NCI-H1105 (cell line): ENCODE measurements at regions not wholly inside any gene's neighbourhood (a gene's known extent, or its start where the extent isn't known, plus 50 kb on each side); places are given as distances from the start of the nearest gene placed in this dataset.
"Not testable (repeated sequence)": the region's sequence is repeated elsewhere in the genome, so short reads cannot be mapped to it uniquely, and the experiment has no call there.

ENCODE experiments used
- DNase-seq: peaks from one replicate; lab custom pipeline; 2025; lab: John Stamatoyannopoulos, UW

DNA sequence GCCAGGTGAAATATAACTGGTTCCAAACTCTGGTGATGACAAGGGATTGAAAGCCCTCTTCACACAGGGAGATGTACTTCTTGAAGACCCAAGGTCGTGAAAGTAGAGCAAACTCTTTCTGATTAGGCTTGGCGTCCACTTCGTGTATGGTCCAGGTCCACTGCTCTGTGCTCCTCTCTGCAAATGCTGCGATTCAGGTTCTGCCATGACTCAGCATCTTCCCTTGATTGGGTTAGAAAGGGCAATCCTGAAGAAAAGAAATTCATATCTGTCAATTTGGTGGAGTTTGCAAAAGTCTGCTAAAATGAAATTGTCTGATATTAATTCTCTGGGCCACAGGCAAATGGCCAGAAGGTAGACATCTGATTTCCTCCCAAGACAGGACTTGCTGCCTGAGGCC, 431.4 kb downstream of the ACTR3B start:
- DNase-seq: no peak

DNA sequence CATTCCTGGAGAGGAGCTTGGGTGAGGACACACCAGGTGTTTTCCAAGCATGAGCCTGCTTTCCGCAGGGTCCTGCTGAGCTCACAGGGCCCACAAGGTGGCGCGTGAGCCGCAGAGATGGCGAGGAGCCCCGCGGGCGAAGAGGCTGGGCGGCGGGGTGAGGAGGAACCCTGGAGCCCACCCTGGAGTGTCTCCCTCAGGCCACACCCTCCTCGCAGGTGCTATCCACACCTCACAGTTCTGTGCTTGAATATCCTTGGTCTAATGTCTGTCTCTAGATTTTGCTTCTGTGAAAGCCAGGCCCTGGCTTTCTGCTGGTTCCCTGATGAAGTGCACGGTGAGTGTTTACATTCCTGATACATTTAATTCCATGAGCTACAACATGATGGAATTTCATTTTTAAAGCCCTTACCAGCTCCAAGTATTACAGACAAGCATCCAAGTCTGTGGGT, 433.6 kb downstream of the ACTR3B start:
- peak; percentile 40 for DNase-seq

DNA sequence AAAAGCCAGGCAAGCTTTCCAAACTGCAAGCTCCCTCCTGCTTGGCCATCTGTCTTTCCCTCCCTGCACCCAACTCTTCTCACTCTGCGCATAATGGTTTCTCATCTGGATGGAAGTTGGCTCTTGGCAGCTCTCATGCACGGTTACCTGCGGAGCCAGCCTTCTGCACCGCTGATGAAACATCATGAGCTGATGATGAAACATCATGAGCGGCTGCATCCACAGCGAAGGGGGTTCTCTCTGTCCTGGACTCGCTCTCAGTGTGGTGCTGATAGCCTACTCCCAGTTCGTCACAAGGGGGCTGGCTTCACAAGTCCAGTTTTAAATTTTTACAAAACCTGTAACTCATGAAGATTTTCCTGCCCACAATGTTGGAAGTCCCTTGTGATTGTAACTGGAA, 457.5 kb downstream of the ACTR3B start:
- no peak for DNase-seq

DNA sequence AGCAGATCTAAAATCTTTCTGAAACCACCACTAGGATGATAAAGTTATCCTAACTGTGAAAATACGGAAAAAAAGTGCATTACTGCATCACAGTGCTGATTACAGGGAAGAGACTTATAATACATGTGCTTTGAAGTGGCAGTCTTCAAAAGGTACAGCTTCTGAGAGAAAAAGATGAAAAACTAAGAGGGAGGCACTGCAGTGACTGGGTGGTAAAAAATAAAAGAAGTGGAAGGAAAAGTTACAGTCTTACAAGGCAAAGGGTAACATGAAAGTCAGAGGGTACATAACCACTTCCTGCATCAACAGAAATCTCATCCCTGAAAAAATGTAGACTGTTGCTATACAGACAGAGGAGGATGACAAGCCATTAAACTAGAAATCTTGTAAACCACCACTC, 465.3 kb downstream of the ACTR3B start:
- DNase-seq: no peak

DNA sequence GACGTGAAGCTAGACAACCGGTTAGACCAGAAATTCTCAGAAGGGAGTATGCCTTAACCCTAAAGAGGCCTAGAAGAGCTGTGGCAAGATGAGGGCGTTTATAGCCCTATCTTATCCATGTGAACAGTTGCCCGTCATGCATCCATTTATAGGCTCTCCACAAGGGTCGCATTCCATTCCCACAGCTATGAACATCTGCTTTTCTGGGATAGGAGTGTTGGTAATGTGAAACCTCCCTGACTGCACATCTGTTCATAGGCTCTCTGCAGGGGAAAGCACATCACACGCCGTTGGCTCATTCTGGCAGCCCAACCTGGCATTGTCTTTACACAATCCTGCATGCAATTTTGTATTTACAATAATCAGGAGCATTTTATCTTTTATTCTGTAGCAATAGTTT, 485.6 kb downstream of the ACTR3B start:
- not testable (repeated sequence) for DNase-seq

DNA sequence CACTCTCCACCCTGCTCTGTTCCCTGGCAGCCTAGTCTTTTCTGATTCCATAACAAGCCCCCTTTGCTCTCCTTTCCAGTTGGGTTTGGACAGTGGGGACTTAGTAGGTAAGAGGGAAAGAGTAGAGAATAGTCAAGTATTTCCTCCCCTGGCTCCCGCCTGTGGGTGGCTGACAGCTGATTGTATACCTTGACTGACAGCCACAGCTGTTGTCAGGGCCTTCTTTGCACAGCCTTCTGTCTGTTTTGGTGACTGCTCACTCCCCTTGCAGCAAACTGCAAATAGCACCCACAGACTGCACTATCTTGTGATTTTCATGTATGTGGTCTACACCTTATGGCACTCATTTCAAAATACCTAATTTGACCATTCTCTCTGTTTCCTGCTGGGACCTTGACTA, 486.3 kb downstream of the ACTR3B start:
- no peak for DNase-seq

DNA sequence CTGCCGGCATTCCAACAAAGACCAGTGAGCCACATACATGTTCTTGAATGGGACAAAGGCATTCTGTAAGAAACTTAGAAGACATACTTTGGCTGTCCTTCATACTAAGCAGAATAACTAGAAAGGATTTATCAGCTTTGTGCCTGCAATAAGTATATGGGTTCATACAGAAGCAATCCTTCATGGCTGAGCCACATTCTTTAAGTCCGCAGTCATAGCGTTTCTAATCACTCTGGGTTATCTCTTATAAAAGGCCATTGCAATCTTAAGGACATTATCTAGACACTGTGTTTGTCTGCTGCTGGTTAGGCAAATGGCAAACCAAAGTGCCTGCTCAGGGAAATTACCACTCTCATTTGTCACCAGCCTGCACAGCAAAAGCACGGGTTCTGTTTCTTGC, 488.4 kb downstream of the ACTR3B start:
- no peak for DNase-seq

DNA sequence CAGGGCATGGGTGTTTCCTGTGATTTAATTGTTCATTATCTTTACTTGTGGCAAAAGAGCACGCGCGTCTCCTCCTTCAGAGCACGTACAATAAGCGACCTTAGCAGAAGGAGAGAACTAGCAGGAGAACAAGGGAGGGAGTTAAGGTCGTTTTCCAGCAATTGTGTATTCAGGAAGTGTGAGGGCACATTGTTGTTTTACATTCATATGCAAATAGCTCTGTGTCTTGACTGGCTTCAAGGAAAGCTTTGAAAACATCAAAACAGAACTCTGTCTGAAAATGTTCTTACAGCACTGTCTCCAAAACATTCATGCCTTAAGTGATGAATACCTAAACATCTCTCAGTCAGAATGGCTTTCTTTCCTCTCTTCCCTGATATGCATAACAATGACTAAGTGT, 499.1 kb downstream of the ACTR3B start:
- DNase-seq: no peak

DNA sequence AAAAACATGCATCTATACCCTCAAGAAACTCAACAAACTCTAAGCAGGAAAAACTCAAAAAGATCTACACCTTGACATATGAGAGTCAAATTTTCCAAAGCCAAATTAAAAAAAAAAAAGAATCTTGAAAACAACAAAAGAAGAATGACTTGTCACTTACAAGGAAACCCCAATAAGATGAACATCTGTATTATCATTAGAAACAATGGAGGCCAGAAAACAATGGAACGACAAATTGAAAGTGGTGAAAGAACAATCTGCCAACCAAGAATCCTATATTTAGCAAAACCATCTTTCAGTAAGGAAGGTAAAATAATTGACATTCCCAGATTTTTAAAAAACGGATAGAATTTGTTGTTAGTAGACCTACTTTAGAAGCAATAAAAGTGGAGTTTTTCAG, 516.8 kb downstream of the ACTR3B start:
- no peak for DNase-seq

DNA sequence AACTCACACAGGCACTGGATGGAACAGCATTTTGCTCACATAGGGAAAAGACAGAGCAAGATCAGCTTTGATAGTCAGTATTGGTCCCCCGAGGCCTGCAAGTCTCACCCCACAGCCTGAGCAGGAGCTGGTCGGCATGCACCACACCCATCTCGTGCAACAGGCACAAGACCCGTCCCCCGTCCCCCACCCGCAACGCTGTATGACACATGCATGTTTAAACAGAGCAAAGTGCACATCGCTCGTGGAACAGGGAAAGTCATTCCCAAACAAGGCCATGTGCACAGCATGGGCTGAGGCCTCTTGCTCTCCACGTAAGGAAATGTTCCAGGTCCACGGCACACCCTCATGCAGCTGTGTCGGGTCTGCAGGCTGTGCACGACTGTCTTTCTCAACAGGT, 527.2 kb downstream of the ACTR3B start:
- DNase-seq: no peak

DNA sequence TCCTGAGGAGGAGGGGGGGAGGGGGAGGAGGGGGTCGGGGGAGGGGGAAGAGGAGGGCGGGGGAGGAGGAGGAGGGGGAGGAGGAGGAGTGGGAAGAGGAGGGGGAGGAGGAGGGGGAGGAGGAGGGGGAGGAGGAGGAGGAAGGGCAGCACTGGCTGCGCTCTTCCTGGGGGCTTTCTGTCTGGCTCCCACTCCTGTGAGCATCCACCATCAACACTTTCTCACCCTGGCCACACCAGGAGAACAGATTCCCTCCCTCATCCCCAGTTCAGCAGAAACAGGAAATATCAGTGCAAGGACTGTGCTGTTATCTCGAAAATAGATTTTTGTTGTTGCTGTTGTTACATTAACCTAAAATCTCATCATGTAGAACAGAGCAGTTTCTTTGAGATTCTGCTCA, 530.5 kb downstream of the ACTR3B start:
- no peak for DNase-seq

DNA sequence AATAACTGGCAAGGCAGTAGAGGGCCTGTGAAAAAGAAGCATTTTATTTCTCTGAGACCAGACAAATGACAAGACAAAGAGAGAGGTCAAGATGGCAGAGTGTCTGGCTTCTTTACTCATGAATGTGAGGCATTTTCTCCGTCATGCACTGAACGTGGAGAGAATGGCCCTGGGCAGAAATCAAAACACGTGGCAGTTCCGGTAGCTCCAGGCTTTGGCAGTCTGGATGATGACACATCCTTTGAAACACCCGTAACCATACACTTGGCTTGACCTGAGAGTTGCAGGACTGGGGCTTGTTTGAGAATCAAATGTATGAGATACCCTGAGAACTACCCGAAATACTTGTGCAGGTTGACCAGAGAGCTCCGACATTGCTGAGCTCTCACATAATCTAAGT, 537.6 kb downstream of the ACTR3B start:
- no peak for DNase-seq

DNA sequence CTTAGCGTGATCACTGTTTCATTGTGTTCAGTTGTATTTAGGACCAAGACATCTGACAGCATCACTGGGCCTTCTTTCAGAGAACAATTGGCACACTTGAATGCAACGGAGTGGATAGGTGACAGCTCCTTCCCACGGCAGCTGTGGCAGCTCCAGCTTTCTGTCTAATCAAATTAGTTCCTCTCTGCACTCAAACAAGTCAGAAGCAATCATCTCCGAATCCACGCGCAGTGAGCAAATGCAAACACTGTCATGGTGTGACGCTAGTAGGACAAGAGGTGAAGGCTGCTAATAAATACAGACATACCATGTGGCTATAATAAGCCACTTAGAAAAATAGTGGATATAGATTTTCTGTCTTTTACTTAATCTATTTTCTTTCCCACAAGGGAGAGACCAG, 542.4 kb downstream of the ACTR3B start:
- no peak for DNase-seq

DNA sequence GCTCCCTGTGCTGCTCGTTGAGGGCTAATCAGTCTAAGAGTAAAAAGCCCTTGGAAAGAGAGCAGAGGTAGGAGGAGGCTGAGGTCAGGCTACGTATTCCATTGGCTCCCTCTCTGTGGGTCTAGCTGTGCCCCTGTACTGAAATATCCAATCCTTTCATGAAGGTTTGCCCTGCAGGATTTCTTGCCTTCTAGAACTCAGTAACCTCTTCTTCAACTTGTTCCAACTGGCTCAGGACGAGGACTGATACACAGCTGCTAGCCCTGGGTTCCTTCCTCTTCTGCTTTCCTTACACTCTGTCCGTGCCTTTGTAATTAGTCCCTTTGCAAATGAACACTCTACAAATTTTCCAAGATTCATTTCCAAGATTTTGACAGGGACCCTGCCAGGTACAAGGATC, 560.5 kb downstream of the ACTR3B start:
- DNase-seq: no peak

DNA sequence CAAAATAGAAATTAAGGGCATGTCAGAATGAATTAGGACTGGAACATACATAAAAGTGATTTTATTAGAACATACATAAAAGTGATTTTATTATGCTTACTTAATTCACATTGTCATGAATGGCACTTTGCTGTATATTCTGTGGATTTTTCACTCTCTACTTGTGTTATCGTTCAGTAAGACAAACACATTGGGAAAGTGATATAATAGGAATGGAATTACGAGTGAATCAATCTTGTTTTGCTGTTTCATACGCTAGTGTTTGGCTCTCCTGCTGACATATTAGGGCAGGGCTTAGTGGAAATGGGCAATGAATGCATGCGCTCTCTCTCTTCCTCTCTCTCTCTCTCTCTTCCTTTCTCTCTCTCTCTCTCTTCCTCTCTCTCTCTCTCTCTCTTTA, 561.1 kb downstream of the ACTR3B start:
- no peak for DNase-seq

DNA sequence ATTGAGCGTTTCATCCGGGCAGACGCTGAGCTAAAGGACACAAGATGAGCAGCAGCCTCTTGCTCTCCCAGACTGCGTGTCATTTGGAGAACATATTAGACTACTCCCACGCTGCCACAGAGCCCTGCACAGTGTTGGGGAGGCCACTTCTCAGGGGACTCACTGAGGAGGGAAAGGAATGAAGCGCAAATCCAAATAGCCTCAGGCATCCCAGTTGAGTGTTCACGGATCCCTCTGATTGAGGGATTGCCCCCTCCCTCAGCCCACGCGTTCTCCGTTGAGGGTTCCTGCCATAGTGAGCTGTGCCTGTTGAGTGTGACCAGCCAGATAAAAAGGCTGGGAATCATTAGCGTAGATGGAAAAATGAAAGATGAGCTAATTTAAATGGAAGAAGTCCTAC, 563.4 kb downstream of the ACTR3B start:
- DNase-seq: no peak

DNA sequence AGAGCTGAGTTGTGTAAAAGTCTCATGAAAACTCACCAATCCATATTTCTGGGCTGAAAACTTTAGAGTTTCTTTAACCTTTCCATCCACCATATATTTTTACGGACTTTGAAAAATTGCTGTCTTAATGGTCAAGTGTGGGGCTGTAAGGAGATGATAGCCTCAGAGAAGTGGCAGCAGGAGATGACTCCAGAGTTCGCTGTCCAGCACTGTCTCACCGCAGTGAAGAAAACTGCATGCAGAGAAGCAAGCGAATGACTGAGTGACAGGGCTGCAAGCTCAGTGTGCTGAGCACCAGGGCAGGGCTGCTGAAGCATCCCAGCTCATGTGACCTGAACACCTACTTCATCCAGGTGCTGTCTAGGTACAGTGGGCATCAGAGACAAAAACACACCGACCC, 564.5 kb downstream of the ACTR3B start:
- DNase-seq: no peak

DNA sequence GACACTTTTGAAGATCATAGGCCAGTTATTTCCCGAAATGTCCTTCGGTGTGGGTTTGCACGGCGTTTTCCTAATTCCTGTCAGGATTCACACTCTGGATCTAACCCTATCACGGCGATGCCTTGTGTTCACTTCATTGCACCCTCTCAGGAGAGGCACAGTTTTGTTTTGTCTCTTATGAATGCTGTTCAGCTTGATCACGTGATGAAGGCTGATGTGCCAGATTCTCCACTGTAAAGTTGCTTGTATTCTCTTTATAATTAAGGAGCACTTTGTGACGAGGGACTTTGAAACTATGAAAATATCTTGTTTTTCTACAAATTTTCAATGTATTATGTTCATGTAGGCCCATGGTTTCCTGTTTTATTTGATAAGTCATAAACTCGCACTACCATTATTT, 568.1 kb downstream of the ACTR3B start:
- DNase-seq: no peak

DNA sequence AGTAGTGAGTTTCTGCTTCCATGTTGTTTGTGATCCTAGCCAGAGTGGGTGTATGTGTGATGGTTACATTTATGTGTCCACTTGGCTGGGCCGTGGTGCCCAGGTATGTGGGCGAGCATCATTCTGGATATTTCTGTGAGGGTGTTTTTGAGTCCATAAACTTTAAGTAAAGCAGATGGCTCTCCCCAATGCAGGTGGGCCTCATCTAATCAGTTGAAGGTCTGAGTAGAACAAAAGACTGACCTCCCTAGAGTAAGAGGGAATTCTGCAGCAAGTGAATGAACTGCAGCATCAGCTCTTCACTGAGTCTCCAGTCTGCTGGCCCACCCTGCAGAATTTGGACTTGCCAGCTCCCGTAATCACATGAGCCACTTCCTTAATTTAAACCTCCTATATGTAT, 571.9 kb downstream of the ACTR3B start:
- no peak for DNase-seq

DNA sequence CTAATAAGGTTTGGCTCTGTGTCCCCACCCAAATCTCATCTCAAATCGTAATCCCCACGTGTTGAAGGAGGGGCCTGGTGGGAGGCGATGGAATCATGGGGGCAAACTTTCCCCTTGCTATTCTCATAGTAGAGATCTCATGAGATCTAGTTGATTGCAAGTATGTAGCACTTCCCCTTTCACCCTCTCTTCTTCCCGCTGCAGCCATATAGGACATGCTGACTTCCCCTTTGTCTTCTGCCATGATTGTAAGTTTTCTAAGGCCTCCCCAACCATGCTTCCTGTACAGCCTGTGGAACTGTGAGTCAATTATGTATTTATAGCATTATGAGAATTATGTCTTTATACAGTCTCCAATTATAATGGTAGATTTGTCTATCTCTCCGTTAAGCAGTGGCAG, 594.5 kb downstream of the ACTR3B start:
- DNase-seq: no peak

DNA sequence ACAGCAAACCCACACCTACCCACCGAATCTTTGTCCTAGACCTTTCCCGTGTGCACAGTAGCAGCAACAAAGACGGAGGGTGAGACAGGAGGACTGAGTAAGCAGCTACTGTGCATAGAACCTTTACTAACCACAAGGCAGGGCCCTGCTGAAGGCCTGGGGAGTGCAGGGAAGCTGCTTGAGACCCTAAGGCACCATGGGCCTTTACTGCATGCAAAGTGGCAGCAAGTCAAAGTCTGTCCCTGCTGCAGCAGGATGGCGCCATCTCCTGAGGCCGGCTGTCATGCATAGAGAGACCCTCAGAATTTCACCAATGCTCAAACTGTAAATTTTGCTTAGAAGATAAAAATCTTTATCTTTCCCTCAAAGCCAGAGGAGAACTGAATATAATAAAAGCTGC, 610.5 kb downstream of the ACTR3B start:
- DNase-seq: no peak

DNA sequence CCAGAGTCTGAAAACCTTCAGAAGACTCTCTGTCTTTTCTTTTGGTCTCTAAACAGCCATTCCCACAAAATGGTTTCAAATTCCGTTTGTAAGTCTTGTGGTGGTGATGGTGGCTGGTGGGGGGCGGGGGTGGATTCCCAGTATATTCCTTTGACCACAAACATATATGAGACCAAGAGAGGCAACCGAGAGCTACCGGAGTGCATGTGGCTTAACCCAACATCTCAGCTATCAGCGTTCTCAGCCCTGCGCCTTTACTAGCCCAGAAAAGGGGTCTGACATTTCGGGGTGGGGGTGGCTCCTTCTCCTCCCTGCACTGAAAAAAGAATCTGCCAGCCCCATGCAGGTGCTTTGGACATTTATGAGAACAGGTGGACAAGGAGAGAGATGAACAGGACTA, 621.1 kb downstream of the ACTR3B start:
- DNase-seq: no peak

DNA sequence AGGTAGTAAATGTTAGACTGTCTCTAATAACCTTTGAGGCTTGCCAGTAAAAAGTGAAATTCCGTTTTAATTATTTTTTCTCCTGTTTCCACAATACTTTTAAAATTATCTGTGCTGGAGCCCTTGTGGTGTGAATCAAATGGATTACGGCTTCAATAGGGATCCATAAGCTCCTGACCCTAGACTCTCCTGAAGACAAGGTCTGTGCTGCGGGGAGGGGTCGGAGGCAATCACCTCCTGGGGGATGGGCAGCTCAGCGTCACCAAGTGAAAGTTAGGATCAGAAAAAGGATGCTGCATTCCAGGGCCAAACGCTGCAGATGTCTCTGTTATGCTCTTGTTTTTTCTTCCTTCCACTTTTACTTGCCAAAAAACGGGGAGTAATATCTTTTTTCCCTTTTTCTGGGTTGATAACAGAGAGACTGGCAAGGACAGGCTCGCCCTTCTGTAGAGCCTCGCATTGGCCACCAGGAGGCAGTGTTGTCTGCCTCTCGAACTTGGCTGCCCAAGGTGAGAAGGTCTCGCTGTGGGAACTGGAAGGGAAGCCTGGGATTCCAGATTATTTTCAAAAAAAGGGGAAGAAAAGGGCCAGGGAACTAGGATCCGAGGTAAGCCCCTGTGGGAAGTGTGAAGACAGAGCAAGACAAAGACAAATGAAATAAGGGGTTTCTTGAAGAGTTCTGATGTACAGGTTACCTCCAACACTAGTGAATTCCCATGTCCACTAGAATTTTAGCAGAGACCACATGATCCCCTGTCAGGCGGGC, 621.9 kb downstream of the ACTR3B start:
- peak; percentile 11 for DNase-seq

DNA sequence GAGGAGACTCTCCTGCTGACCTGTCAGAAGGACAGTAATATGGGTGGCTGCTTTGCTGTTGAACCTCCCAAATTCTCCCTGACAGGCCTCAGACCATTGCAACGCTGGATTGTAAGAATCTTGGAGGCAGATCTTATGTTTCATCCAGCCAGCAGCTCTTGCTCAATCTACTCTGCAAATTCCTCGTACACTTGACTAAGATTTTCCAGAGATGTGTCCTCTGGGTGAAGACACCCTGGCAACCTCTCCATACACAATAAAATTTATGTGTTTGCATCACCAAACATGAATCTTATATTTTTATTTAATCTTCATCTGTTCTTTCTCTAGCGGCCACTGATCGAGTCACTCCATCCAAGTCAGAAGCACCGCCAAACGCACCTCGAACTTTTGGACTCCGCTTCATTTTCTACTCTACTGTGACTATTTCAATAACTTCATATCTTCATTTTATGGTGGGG, 623.1 kb downstream of the ACTR3B start:
- DNase-seq: no peak
